ENCODE measurements at regions not wholly inside any gene's neighbourhood (a gene's known extent, or its start where the extent isn't known, plus 50 kb on each side); places are given as distances from the start of the nearest gene placed in this dataset.

- TF ChIP-seq POLR2A (IDR thresholded peaks at IDR 0.05) (no peak), CTCF (IDR thresholded peaks at IDR 0.05) (no peak)
Measured at GRCh38 chr2:42974169-42974720, 181.9 kb upstream of the HAAO start.

Data from body of pancreas (tissue), 4 donors.